ENCODE measurements at regions not wholly inside any gene's neighbourhood (a gene's known extent, or its start where the extent isn't known, plus 50 kb on each side); places are given as distances from the start of the nearest gene placed in this dataset.

DNA sequence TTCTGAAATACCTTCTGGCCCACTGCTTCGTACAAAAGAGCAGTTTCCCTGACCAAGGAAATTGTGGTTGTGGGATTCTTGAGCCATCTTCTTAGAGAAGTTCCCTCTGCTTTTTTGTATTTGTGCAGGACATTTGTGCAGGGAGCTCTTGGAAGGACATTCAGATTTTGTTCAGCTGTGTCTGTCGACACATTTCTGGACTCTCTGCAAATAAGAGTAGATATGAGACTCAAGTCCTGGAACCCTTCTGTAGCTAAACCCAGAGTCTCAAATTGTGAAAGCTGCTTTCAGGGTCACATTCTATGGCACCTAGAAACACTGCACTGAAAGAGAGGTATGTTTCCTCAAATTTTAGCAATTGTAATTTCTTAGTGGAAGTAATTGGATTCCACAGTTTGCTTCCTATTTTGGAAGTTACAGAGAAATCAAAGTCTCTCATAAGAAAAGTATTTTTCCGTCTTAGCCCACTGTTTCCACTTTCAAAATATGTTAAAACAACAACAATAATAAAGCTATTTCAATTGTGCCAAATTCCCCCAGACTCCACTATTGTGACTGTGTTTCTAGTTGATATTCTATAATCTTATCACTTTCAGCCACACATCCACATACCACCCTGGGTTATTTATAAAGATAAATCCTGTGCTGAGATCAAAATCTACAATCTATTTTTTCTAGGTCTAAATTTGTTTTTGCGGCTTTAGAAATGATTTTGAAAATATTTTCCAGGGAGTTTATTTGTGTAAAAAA lies 224.0 kb downstream of the COG6 start:
- Histone ChIP-seq H3K27ac (ENCODE audit: low read depth, low read length) (no peak overlapping the region), H3K4me2 (ENCODE audit: low read length) (no peak overlapping the region), H3K79me2 (ENCODE audit: control insufficient read depth, low read length) (no peaks in the 10 kb centered on the region), H3K9me3 (ENCODE audit: control insufficient read depth, insufficient read depth, low read length) (peaks cover 18% of the 10 kb centered on the region), H4K20me1 (ENCODE audit: control insufficient read depth, insufficient read depth, low read depth, low read length) (no peaks in the 10 kb centered on the region), H3K9me2 (replicated peaks; ENCODE audit: control insufficient read depth, low read length) (no peaks in the 10 kb centered on the region), H3K4me3 (ENCODE audit: low read length) (no peak overlapping the region), H3K36me3 (ENCODE audit: control insufficient read depth, low read length) (no peaks in the 10 kb centered on the region), H3K27me3 (ENCODE audit: control insufficient read depth, low read length) (no peaks in the 10 kb centered on the region), H3K4me1 (ENCODE audit: control insufficient read depth, low read length) (no peaks in the 10 kb centered on the region), H3F3A (ENCODE audit: control insufficient read depth, insufficient read depth) (no peaks in the 10 kb centered on the region)
- TF ChIP-seq EZH2phosphoT487 (IDR thresholded peaks at IDR 0.05; ENCODE audit: borderline replicate concordance, low read length) = no peak
- TF ChIP-seq, protein P1, sequence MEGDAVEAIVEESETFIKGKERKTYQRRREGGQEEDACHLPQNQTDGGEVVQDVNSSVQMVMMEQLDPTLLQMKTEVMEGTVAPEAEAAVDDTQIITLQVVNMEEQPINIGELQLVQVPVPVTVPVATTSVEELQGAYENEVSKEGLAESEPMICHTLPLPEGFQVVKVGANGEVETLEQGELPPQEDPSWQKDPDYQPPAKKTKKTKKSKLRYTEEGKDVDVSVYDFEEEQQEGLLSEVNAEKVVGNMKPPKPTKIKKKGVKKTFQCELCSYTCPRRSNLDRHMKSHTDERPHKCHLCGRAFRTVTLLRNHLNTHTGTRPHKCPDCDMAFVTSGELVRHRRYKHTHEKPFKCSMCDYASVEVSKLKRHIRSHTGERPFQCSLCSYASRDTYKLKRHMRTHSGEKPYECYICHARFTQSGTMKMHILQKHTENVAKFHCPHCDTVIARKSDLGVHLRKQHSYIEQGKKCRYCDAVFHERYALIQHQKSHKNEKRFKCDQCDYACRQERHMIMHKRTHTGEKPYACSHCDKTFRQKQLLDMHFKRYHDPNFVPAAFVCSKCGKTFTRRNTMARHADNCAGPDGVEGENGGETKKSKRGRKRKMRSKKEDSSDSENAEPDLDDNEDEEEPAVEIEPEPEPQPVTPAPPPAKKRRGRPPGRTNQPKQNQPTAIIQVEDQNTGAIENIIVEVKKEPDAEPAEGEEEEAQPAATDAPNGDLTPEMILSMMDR (IDR thresholded peaks at IDR 0.05; ENCODE audit: low read depth, low read length, poor library complexity, severe bottlenecking) = no peak

DNA sequence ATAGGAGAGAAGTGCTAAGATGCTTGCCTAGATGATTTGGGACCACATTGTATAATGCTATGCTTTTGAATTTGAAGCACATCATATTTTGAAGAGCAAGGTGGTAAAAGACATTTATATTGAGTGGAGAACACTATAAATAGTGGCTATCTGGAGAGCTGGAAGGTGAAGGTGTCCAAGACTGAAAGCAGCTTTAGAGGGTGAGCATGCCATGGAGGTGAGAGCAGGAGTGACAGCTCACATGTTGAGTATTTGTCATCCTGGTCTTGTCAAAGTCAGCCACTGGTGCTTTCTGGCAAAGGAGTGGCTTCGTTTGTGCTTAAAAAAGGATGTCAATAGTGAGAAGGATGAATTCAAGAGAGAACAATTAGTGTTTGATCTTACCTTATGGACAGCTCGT lies 225.9 kb downstream of the COG6 start:
- Histone ChIP-seq H3K4me2 (ENCODE audit: low read length) (no peak overlapping the region), H4K20me1 (ENCODE audit: control insufficient read depth, insufficient read depth, low read depth, low read length) (no peaks in the 10 kb centered on the region), H3K9me3 (ENCODE audit: control insufficient read depth, insufficient read depth, low read length) (peaks cover 19% of the 10 kb centered on the region), H3K36me3 (ENCODE audit: control insufficient read depth, low read length) (no peaks in the 10 kb centered on the region), H3K27ac (ENCODE audit: low read depth, low read length) (no peak overlapping the region), H3K4me1 (ENCODE audit: control insufficient read depth, low read length) (no peaks in the 10 kb centered on the region), H3K4me3 (ENCODE audit: low read length) (no peak overlapping the region), H3K27me3 (ENCODE audit: control insufficient read depth, low read length) (no peaks in the 10 kb centered on the region), H3F3A (ENCODE audit: control insufficient read depth, insufficient read depth) (no peaks in the 10 kb centered on the region), H3K9me2 (replicated peaks; ENCODE audit: control insufficient read depth, low read length) (no peaks in the 10 kb centered on the region), H3K79me2 (ENCODE audit: control insufficient read depth, low read length) (no peaks in the 10 kb centered on the region)
- TF ChIP-seq EZH2phosphoT487 (IDR thresholded peaks at IDR 0.05; ENCODE audit: borderline replicate concordance, low read length) = no peak
- TF ChIP-seq, protein P1 (IDR thresholded peaks at IDR 0.05; ENCODE audit: low read depth, low read length, poor library complexity, severe bottlenecking) = no peak

DNA sequence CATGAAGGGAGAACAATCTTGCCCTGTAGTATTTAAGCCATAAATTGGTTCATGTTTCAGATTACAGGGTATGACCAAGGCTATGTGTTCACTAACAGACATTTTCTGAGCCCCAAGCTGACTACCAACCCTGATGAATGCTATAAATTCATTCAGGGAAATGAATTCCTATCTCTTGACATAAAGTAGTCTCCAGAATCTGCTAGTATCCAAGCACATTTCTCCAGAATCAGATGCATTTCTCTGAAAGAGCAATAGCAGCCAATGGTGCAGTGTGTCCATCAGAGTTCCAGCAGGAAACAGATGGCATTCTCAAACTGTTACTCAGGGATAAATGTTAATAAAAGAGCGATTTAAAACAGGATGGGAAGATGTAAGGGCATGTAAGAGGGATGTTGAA lies 226.4 kb downstream of the COG6 start:
- H3K9me2 ChIP-seq (replicated peaks; ENCODE audit: control insufficient read depth, low read length) = no peaks in the 10 kb centered on the region
- no peaks in the 10 kb centered on the region for H3K36me3 ChIP-seq (ENCODE audit: control insufficient read depth, low read length)
- no peak overlapping the region for H3K4me2 ChIP-seq (ENCODE audit: low read length)
- no peaks in the 10 kb centered on the region for H3K27me3 ChIP-seq (ENCODE audit: control insufficient read depth, low read length)
- no peaks in the 10 kb centered on the region for H3K79me2 ChIP-seq (ENCODE audit: control insufficient read depth, low read length)
- TF ChIP-seq, protein P1 (IDR thresholded peaks at IDR 0.05; ENCODE audit: low read depth, low read length, poor library complexity, severe bottlenecking) = no peak
- TF ChIP-seq EZH2phosphoT487 (IDR thresholded peaks at IDR 0.05; ENCODE audit: borderline replicate concordance, low read length) = no peak
- peaks cover 19% of the 10 kb centered on the region for H3K9me3 ChIP-seq (ENCODE audit: control insufficient read depth, insufficient read depth, low read length)
- no peaks in the 10 kb centered on the region for H4K20me1 ChIP-seq (ENCODE audit: control insufficient read depth, insufficient read depth, low read depth, low read length)
- no peaks in the 10 kb centered on the region for H3F3A ChIP-seq (ENCODE audit: control insufficient read depth, insufficient read depth)
- no peak overlapping the region for H3K27ac ChIP-seq (ENCODE audit: low read depth, low read length)
- no peak overlapping the region for H3K4me3 ChIP-seq (ENCODE audit: low read length)
- no peaks in the 10 kb centered on the region for H3K4me1 ChIP-seq (ENCODE audit: control insufficient read depth, low read length)
